ENCODE measurements at regions not wholly inside any gene's neighbourhood (a gene's known extent, or its start where the extent isn't known, plus 50 kb on each side); places are given as distances from the start of the nearest gene placed in this dataset.

DNA sequence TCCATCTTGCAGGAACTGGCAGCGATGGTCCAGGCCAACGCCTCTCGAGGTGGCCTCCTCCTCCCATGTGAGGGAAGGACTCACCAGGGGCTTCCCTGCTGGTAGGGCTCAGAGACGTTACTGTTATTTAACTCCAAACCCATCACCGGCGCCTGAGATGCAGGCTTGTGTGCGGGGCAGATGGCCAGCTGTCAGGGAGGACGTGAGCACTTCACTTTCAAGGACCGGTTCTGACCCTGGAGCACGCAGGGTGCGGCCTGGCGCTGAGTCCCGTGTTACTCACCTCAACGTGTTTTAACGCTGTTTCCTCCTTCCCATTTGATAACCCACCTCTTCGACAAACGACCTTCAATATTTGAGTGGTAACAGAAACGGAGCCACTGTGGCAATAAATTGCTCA lies 350.2 kb downstream of the ZNF516 start:
- H3K4me3 ChIP-seq = no peak overlapping the region
- intact Hi-C loops (cut with DNase I) = no loop called here
- H3K36me3 ChIP-seq = no peaks in the 10 kb centered on the region
- no peak overlapping the region for H3K27ac ChIP-seq
- H3K4me1 ChIP-seq = no peaks in the 10 kb centered on the region
- ATAC-seq (no peak), DNase-seq (no peak)
- no peaks in the 10 kb centered on the region for H3K27me3 ChIP-seq (ENCODE audit: low read depth)
- TF ChIP-seq, protein P1, sequence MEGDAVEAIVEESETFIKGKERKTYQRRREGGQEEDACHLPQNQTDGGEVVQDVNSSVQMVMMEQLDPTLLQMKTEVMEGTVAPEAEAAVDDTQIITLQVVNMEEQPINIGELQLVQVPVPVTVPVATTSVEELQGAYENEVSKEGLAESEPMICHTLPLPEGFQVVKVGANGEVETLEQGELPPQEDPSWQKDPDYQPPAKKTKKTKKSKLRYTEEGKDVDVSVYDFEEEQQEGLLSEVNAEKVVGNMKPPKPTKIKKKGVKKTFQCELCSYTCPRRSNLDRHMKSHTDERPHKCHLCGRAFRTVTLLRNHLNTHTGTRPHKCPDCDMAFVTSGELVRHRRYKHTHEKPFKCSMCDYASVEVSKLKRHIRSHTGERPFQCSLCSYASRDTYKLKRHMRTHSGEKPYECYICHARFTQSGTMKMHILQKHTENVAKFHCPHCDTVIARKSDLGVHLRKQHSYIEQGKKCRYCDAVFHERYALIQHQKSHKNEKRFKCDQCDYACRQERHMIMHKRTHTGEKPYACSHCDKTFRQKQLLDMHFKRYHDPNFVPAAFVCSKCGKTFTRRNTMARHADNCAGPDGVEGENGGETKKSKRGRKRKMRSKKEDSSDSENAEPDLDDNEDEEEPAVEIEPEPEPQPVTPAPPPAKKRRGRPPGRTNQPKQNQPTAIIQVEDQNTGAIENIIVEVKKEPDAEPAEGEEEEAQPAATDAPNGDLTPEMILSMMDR (IDR thresholded peaks at IDR 0.05) = no peak
- H3K9me3 ChIP-seq = no peaks in the 10 kb centered on the region

DNA sequence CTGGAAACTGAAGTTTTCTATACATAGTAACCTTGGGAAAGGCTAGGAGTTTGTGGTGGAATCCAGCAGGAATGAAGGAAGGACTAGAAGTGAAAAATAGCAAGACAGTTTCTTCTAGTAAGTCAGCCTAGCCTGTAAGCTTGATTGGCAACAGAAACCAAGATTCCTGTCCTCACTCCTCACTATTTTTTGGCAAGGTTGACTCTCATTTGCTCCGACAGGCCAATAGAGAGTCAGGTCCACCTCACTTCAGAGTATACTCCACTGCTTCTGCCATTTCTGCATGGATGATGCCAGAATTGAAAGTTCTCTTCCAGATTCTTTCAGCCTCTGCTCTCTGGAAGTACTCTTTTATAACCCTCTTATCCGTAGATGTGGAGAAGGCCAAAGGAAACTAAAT lies 352.4 kb downstream of the ZNF516 start:
- no peak for DNase-seq
- TF ChIP-seq, protein P1 (IDR thresholded peaks at IDR 0.05) = no peak
- intact Hi-C loops (cut with DNase I) = no loop called here
- no peak for ATAC-seq
- H3K27ac ChIP-seq = no peak overlapping the region
- H3K36me3 ChIP-seq = no peaks in the 10 kb centered on the region
- no peaks in the 10 kb centered on the region for H3K4me1 ChIP-seq
- no peak overlapping the region for H3K4me3 ChIP-seq
- no peaks in the 10 kb centered on the region for H3K27me3 ChIP-seq (ENCODE audit: low read depth)
- no peaks in the 10 kb centered on the region for H3K9me3 ChIP-seq

DNA sequence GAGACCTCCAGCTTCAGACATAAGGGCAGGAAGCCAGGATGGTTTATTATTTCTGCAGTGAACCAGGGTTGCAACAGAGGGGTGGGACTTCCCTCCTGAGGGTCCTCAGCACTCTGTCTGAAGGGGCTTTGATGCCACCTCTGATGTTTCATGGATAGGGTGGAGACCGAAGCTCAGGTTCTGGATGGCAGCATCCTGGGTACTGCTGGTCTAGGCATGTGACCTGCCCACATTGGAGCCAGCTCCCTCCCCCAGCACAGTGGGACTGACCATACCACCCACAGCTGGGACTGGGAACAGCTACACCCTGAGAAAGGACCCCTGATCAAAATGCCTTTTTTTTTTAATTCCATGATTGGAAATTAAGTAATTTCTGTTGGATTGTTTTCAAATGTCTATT lies 355.2 kb downstream of the ZNF516 start:
- Histone ChIP-seq H3K9me3 (no peaks in the 10 kb centered on the region), H3K4me1 (no peaks in the 10 kb centered on the region), H3K27ac (no peak overlapping the region), H3K36me3 (no peaks in the 10 kb centered on the region), H3K4me3 (no peak overlapping the region), H3K27me3 (ENCODE audit: low read depth) (no peaks in the 10 kb centered on the region)
- ATAC-seq = no peak
- TF ChIP-seq, protein P1 (IDR thresholded peaks at IDR 0.05) = no peak
- intact Hi-C loops (cut with DNase I) = no loop called here
- no peak for DNase-seq

DNA sequence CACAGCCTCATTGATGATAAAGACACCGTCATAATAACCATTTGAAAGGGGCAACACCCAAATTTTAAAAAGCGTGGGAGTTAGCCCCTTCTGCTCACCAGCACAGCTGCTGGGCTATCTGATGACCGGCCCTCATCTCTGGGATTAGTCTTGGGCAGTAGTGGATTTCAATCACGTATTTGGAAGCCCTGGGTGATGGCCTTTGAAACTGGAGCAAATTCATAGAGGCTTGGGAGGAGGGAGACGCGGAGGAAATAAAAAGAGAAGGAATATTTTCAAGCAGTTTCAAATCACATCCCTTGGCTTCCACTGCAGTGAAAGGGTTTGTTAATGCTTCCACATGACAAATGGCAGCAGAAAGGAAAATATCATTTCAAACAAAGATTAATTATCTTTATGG lies 357.8 kb downstream of the ZNF516 start:
- TF ChIP-seq, protein P1 (IDR thresholded peaks at IDR 0.05) = no peak
- intact Hi-C loops (cut with DNase I) = no loop called here
- no peaks in the 10 kb centered on the region for H3K27me3 ChIP-seq (ENCODE audit: low read depth)

DNA sequence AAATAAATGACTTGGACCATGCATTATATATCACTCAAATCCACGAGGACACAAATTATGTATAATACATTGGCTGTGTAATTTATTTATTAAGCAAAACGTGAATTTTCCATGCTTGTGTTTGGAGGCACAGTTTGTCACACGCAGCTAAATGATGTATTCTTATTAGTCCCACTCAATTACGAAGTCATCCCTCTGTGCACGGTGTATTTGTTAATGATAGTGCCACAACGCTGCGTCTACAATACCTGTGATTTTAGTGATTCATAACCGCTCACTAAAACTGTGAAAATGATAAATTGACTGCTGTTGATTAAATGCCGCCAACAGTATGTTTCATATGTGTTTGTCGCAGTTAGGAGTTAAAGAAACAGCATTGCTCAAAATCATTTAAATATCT lies 358.3 kb downstream of the ZNF516 start:
- DNase-seq = no peak
- no peak for ATAC-seq

More for the DNA sequence above, 357.8 kb downstream of the ZNF516 start:
- Histone ChIP-seq H3K36me3 (no peaks in the 10 kb centered on the region), H3K4me1 (no peaks in the 10 kb centered on the region), H3K9me3 (no peaks in the 10 kb centered on the region), H3K4me3 (no peak overlapping the region), H3K27ac (no peak overlapping the region)
- ATAC-seq = no peak
- no peak for DNase-seq

More for the DNA sequence above, 358.3 kb downstream of the ZNF516 start:
- Histone ChIP-seq H3K9me3 (no peaks in the 10 kb centered on the region), H3K27ac (no peak overlapping the region), H3K27me3 (ENCODE audit: low read depth) (no peaks in the 10 kb centered on the region), H3K4me3 (no peak overlapping the region), H3K4me1 (no peaks in the 10 kb centered on the region), H3K36me3 (no peaks in the 10 kb centered on the region)
- intact Hi-C loops (cut with DNase I) = no loop called here
- TF ChIP-seq, protein P1 (IDR thresholded peaks at IDR 0.05) = no peak

Measured in lower lobe of right lung (tissue), 2 donors.